Stimulated activated CD4-positive, alpha-beta T cell treated with anti-CD3 and anti-CD28 coated beads, TNF-alpha, amount 100 ng/mL, for 48 hours (primary cell): ENCODE measurements at regions not wholly inside any gene's neighbourhood (a gene's known extent, or its start where the extent isn't known, plus 50 kb on each side); places are given as distances from the start of the nearest gene placed in this dataset.
"Not testable (repeated sequence)": the region's sequence is repeated elsewhere in the genome, so short reads cannot be mapped to it uniquely, and the experiment has no call there.

ENCODE experiments used
- DNase-seq, 3 donors: peaks; one replicate each; pipeline ENCODE4 v3.0.0-alpha.2; 2020; ENCODE audit warnings: low read depth in 3 of 3

GRCh38 chr12:82300611-82301010 lies 57.6 kb downstream of the CCDC59 start:
- no peak for DNase-seq

GRCh38 chr12:82299319-82300025 lies 58.7 kb downstream of the CCDC59 start:
- DNase-seq, result no peak

GRCh38 chr12:82290415-82290814 lies 67.8 kb downstream of the CCDC59 start:
- no peak for DNase-seq

GRCh38 chr12:82281335-82281734 lies 76.9 kb downstream of the CCDC59 start:
- DNase-seq, result not testable (repeated sequence)

- DNase-seq, result no peak
These were observed 78.6 kb downstream of the CCDC59 start for GRCh38 chr12:82279536-82280058.

- no peak for DNase-seq
These were observed 80.6 kb downstream of the CCDC59 start for GRCh38 chr12:82277582-82277981.

GRCh38 chr12:82242729-82243128 lies 115.5 kb downstream of the CCDC59 start:
- DNase-seq, result no peak

- no peak for DNase-seq
These were observed 132.3 kb downstream of the CCDC59 start for GRCh38 chr12:82225871-82226270.

GRCh38 chr12:82223426-82223825 lies 134.8 kb downstream of the CCDC59 start:
- no peak for DNase-seq

GRCh38 chr12:82216475-82216874 lies 141.7 kb downstream of the CCDC59 start:
- DNase-seq, result no peak

- no peak for DNase-seq
These were observed 144.4 kb downstream of the CCDC59 start for GRCh38 chr12:82213761-82214160.

- no peak for DNase-seq
These were observed 147.3 kb downstream of the CCDC59 start for GRCh38 chr12:82210882-82211281.

- DNase-seq, result no peak
These were observed 148.7 kb downstream of the CCDC59 start for GRCh38 chr12:82209533-82209932.

- DNase-seq, result no peak
These were observed 150.6 kb downstream of the CCDC59 start for GRCh38 chr12:82207556-82207955.

GRCh38 chr12:82203086-82203485 lies 155.1 kb downstream of the CCDC59 start:
- no peak for DNase-seq

- DNase-seq, result no peak
These were observed 170.6 kb downstream of the CCDC59 start for GRCh38 chr12:82187595-82187994.

- no peak for DNase-seq
These were observed 171.2 kb downstream of the CCDC59 start for GRCh38 chr12:82187011-82187410.

GRCh38 chr12:82186282-82186681 lies 171.9 kb downstream of the CCDC59 start:
- DNase-seq, result no peak

GRCh38 chr12:82184844-82185243 lies 173.3 kb downstream of the CCDC59 start:
- no peak for DNase-seq

GRCh38 chr12:82182601-82183190 lies 175.5 kb downstream of the CCDC59 start:
- DNase-seq, result no peak

- DNase-seq, result no peak
These were observed 181.3 kb downstream of the CCDC59 start for GRCh38 chr12:82176761-82177490.

- DNase-seq, result no peak
These were observed 182.2 kb downstream of the CCDC59 start for GRCh38 chr12:82176026-82176425.

GRCh38 chr12:82174936-82175335 lies 183.3 kb downstream of the CCDC59 start:
- no peak for DNase-seq
